A549 (cell line): ENCODE measurements at regions not wholly inside any gene's neighbourhood (a gene's known extent, or its start where the extent isn't known, plus 50 kb on each side); places are given as distances from the start of the nearest gene placed in this dataset.
"Not testable (repeated sequence)": the region's sequence is repeated elsewhere in the genome, so short reads cannot be mapped to it uniquely, and the experiment has no call there.

Source experiments
- ATAC-seq, 2 experiments: fragments of 200-7000 bp in 1 of 2; fragments of >200 bp in 1 of 2; cut with Nextera tagmentation in 1 of 2; cut with Tn5 transposase in 1 of 2; 3 replicates each; pipeline versions ENCODE4 v1.8.0 to v1.9.1; 2018 to 2020; ENCODE audit warnings: mild to moderate bottlenecking in 1 of 2, moderate library complexity in 1 of 2
- CTCF ChIA-PET: fragments of 300-600 bp; sonication (Branson Sonifier 250); formaldehyde crosslinking; extraction: SDS; loops from one replicate; lab custom pipeline; 2021; ENCODE audit warnings: antibody characterized with exemption, inconsistent platforms; lab: Yijun Ruan, JAX
- POLR2A ChIA-PET: fragments of 350-600 bp; formaldehyde crosslinking; extraction: SDS; loops from one replicate; lab custom pipeline; 2021; ENCODE audit warnings: antibody characterized with exemption, inconsistent platforms; lab: Yijun Ruan, JAX
- DNase-seq, 2 experiments: peaks; one replicate each; pipeline versions ENCODE4 v3.0.0 to v3.0.0-alpha.2; 2011 to 2016; ENCODE audit warnings: low read depth in 1 of 2, low spot score in 1 of 2
- FAIRE-seq: peaks from 2 replicates; lab custom pipeline; 2011; peaks lifted over from hg19 to GRCh38; lab: Jason Lieb, UNC
- H3K27ac ChIP-seq, 2 experiments: fragments of >200 bp; sonication (Bioruptor Twin); formaldehyde crosslinking; 3 replicates each; pipeline ENCODE4 v1.5.1; 2016 to 2017
- H3K4me1 ChIP-seq: fragments of >200 bp; sonication (Bioruptor Twin); formaldehyde crosslinking; 3 replicates; pipeline ENCODE4 v1.6.1; 2016
- H3K4me2 ChIP-seq: fragments of >200 bp; sonication (Bioruptor Twin); formaldehyde crosslinking; 3 replicates; pipeline ENCODE4 v1.6.1; 2016
- H3K4me3 ChIP-seq: fragments of >200 bp; sonication (Bioruptor Twin); formaldehyde crosslinking; 3 replicates; pipeline ENCODE4 v1.5.1; 2016
- H3K9me3 ChIP-seq: fragments of >200 bp; sonication (Bioruptor Twin); formaldehyde crosslinking; 3 replicates; pipeline ENCODE4 v1.6.1; 2016
- CBX2 ChIP-seq: fragments of 200-600 bp; sonication (generic); IDR thresholded peaks from 2 replicates; pipeline ENCODE4 v1.6.1; 2016; ENCODE audit warnings: low read depth, mild to moderate bottlenecking, borderline replicate concordance
- CBX8 ChIP-seq: fragments of 200-600 bp; sonication (generic); IDR thresholded peaks from 2 replicates; pipeline ENCODE4 v1.6.1; 2016
- EP300 ChIP-seq, 2 experiments: fragments of >200 bp; sonication (Bioruptor Twin); formaldehyde crosslinking; IDR thresholded peaks; 2 replicates in 1 of 2; 3 replicates in 1 of 2; pipeline ENCODE4 v1.6.1; 2016 to 2017
- HOXA7 ChIP-seq: fragments of 250-450 bp; sonication (Bioruptor Pico); IDR thresholded peaks from 2 replicates; pipeline ENCODE4 v1.5.0; 2020; ENCODE audit warnings: mild to moderate bottlenecking, moderate library complexity
- HOXB5 ChIP-seq: fragments of 250-450 bp; sonication (Bioruptor Pico); IDR thresholded peaks from 2 replicates; pipeline ENCODE4 v1.5.0; 2020; ENCODE audit warnings: mild to moderate bottlenecking, moderate library complexity
- JUNB ChIP-seq: fragments of >200 bp; sonication (Bioruptor Twin); formaldehyde crosslinking; IDR thresholded peaks from 2 replicates; pipeline ENCODE4 v1.6.1; 2016
- KDM5A ChIP-seq: fragments of 200-600 bp; sonication (generic); IDR thresholded peaks from 2 replicates; pipeline ENCODE4 v1.6.1; 2016; ENCODE audit warnings: antibody characterized with exemption, mild to moderate bottlenecking
- MAFK ChIP-seq: fragments of 450-650 bp; IDR thresholded peaks from 2 replicates; pipeline ENCODE4 v1.6.1; 2014; ENCODE audit not compliant: partially characterized antibody
- MAZ ChIP-seq: fragments of 150-350 bp; IDR thresholded peaks from 2 replicates; pipeline ENCODE4 v1.6.1; 2014; ENCODE audit warnings: antibody characterized with exemption, low read depth, low read length, borderline replicate concordance
- MYC ChIP-seq: IDR thresholded peaks from 2 replicates; pipeline ENCODE4 v1.6.1; 2012; ENCODE audit warnings: mild to moderate bottlenecking, inconsistent platforms, low read length, improper control_type of control experiment, borderline replicate concordance
- NPAS2 ChIP-seq: fragments of 250-450 bp; sonication (Bioruptor Pico); IDR thresholded peaks from 2 replicates; pipeline ENCODE4 v1.8.0; 2022; ENCODE audit warnings: mild to moderate bottlenecking, moderate library complexity, borderline replicate concordance
- PHF8 ChIP-seq: fragments of 200-600 bp; sonication (generic); IDR thresholded peaks from 2 replicates; pipeline ENCODE4 v1.6.1; 2016; ENCODE audit warnings: low read depth, mild to moderate bottlenecking, antibody characterized with exemption, moderate library complexity, borderline replicate concordance
- POLR2A ChIP-seq: IDR thresholded peaks from 2 replicates; pipeline ENCODE4 v1.6.1; 2012; ENCODE audit warnings: mild to moderate bottlenecking, low read length
- POLR2AphosphoS2 ChIP-seq: conservative IDR thresholded peaks from 2 replicates; pipeline ENCODE4 v1.6.1; 2012; ENCODE audit warnings: low read length, improper control_type of control experiment, inconsistent platforms
- SREBF2 ChIP-seq: fragments of 450-650 bp; IDR thresholded peaks from 2 replicates; pipeline ENCODE4 v1.6.1; 2014; ENCODE audit warnings: mild to moderate bottlenecking, moderate library complexity
- ZFP36 ChIP-seq: fragments of 450-650 bp; IDR thresholded peaks from 2 replicates; pipeline ENCODE4 v1.6.1; 2014; ENCODE audit warnings: borderline replicate concordance; ENCODE audit not compliant: partially characterized antibody
- WGBS: methylation state at CpG from one replicate; pipeline ENCODE4 v1.1.6; 2017; ENCODE audit errors: missing lambda C conversion rate; 5-methylcytosine and 5-hydroxymethylcytosine counted together
- TF ChIP-seq, protein P1 (sequence below): fragments of 150-350 bp; IDR thresholded peaks from 2 replicates; pipeline ENCODE4 v1.6.1; 2014; ENCODE audit warnings: low read depth, mild to moderate bottlenecking, low read length
- TF ChIP-seq, protein P2 (sequence below): fragments of 450-650 bp; IDR thresholded peaks from 2 replicates; pipeline ENCODE4 v1.6.1; 2014; ENCODE audit warnings: antibody characterized with exemption
- TF ChIP-seq, protein P3 (sequence below): IDR thresholded peaks from 2 replicates; pipeline ENCODE4 v1.6.1; 2012
- TF ChIP-seq, protein P4 (sequence below): fragments of 200-600 bp; sonication (generic); IDR thresholded peaks from 2 replicates; pipeline ENCODE4 v1.6.1; 2016; ENCODE audit warnings: antibody characterized with exemption, mild to moderate bottlenecking, moderate library complexity

DNA sequence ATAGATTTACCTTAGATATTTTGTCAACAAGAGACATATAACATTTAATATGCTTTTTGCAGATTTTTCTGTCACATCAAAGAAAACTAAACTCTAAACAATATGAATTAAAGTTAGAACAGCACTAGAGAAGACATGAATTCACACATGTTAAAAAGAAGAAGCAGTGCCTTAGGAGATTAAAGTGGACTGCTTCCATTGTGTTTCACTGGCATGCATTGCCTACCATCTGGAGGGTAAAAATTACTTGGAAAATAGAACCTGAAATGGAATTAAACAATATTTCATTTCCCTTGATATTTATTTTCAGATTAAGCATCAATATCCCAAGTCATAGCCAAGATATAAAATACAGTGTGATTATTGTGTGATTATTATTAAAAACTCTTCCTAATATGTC lies 319.4 kb upstream of the CDH18 start (continued):
- TF ChIP-seq PHF8 (no peak), HOXA7 (CRISPR knock-in tag) (no peak), MAZ (no peak)
- TF ChIP-seq, protein P1, sequence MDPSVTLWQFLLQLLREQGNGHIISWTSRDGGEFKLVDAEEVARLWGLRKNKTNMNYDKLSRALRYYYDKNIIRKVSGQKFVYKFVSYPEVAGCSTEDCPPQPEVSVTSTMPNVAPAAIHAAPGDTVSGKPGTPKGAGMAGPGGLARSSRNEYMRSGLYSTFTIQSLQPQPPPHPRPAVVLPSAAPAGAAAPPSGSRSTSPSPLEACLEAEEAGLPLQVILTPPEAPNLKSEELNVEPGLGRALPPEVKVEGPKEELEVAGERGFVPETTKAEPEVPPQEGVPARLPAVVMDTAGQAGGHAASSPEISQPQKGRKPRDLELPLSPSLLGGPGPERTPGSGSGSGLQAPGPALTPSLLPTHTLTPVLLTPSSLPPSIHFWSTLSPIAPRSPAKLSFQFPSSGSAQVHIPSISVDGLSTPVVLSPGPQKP: no peak
- TF ChIP-seq, protein P2, sequence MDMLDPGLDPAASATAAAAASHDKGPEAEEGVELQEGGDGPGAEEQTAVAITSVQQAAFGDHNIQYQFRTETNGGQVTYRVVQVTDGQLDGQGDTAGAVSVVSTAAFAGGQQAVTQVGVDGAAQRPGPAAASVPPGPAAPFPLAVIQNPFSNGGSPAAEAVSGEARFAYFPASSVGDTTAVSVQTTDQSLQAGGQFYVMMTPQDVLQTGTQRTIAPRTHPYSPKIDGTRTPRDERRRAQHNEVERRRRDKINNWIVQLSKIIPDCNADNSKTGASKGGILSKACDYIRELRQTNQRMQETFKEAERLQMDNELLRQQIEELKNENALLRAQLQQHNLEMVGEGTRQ: no peak

DNA sequence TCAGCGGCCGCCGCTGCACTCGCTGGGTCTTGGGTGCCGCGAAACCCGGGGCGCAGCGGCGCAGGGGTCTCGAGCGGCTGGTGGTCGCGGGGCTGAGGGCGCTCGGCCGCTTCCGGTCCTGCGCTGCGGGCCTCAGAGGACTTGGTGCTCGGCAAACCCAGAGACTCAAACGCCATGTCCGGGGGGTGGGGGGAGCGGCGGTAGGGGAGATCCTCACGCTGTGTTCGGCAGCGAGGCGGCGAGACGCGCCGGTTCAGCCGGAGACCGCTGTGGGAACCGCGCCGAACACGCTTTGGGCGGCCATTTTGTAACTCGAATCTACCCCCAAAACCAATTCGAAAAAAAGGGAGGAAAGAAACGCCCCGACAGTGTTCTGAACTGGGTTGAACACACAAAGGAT lies 317.5 kb upstream of the CDH18 start:
- no peak overlapping the region for H3K4me2 ChIP-seq
- TF ChIP-seq, protein P3, sequence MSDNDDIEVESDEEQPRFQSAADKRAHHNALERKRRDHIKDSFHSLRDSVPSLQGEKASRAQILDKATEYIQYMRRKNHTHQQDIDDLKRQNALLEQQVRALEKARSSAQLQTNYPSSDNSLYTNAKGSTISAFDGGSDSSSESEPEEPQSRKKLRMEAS: no peak
- TF ChIP-seq CBX8: no peak
- TF ChIP-seq NPAS2: no peak
- TF ChIP-seq JUNB: no peak
- no peak for TF ChIP-seq SREBF2
- TF ChIP-seq, protein P4, sequence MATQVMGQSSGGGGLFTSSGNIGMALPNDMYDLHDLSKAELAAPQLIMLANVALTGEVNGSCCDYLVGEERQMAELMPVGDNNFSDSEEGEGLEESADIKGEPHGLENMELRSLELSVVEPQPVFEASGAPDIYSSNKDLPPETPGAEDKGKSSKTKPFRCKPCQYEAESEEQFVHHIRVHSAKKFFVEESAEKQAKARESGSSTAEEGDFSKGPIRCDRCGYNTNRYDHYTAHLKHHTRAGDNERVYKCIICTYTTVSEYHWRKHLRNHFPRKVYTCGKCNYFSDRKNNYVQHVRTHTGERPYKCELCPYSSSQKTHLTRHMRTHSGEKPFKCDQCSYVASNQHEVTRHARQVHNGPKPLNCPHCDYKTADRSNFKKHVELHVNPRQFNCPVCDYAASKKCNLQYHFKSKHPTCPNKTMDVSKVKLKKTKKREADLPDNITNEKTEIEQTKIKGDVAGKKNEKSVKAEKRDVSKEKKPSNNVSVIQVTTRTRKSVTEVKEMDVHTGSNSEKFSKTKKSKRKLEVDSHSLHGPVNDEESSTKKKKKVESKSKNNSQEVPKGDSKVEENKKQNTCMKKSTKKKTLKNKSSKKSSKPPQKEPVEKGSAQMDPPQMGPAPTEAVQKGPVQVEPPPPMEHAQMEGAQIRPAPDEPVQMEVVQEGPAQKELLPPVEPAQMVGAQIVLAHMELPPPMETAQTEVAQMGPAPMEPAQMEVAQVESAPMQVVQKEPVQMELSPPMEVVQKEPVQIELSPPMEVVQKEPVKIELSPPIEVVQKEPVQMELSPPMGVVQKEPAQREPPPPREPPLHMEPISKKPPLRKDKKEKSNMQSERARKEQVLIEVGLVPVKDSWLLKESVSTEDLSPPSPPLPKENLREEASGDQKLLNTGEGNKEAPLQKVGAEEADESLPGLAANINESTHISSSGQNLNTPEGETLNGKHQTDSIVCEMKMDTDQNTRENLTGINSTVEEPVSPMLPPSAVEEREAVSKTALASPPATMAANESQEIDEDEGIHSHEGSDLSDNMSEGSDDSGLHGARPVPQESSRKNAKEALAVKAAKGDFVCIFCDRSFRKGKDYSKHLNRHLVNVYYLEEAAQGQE: no peak
- TF ChIP-seq MAFK: no peak
- no peak for TF ChIP-seq POLR2AphosphoS2
- TF ChIP-seq HOXB5: no peak
- TF ChIP-seq ZFP36: no peak
- TF ChIP-seq POLR2A: no peak
- TF ChIP-seq HOXA7 (CRISPR knock-in tag): no peak
- TF ChIP-seq EP300 (IDR thresholded peaks at IDR 0.05): no peak
- no peak for TF ChIP-seq KDM5A
- no peak for TF ChIP-seq MYC
- TF ChIP-seq PHF8: no peak
- TF ChIP-seq CBX2: no peak
- no peak overlapping the region for H3K4me3 ChIP-seq
- ATAC-seq (no peak), FAIRE-seq (no peak), DNase-seq (no peak)
- ChIA-PET POLR2A (no interaction called here), CTCF (no interaction called here)
- H3K27ac ChIP-seq: no peak overlapping the region
- no peaks in the 10 kb centered on the region for H3K9me3 ChIP-seq
- 85% methylated on average over 36 of the region's 44 CpGs for WGBS
- H3K4me1 ChIP-seq: no peaks in the 10 kb centered on the region

DNA sequence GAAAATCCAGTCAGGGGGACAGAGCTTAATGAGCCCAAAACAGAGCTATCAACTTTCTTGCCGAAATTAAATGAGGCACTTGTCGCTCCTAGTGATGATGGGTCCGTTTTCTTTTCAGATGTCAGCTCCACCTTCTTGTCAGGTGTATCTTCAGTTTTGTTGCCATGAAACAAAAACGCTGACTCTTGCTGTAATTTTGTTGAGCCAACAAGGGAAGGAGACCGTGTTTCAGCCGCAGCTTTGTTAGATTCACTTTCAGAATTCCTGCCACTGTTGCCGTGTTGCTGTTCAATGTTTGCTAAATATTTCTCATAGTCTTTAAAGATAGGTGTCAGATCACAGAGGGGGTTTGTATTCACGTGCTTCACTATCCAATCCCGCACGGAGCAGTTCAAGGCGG lies 316.6 kb upstream of the CDH18 start:
- CTCF ChIA-PET, DNase-seq, ATAC-seq, H3K4me3 ChIP-seq, H3K4me2 ChIP-seq, POLR2A ChIA-PET, H3K4me1 ChIP-seq, H3K27ac ChIP-seq, FAIRE-seq, H3K9me3 ChIP-seq: not testable (repeated sequence)
- WGBS: 68% methylated on average over 11 of the region's 11 CpGs
- TF ChIP-seq MAFK: peak; percentile 57
